GM18499 (cell line): ENCODE measurements at regions not wholly inside any gene's neighbourhood (a gene's known extent, or its start where the extent isn't known, plus 50 kb on each side); places are given as distances from the start of the nearest gene placed in this dataset.

Source experiments
- ATAC-seq: cut with Tn5 transposase; IDR thresholded peaks from one replicate; pipeline ENCODE4 v1.9.1; 2021; ENCODE audit warnings: moderate number of reproducible peaks; ENCODE audit not compliant: insufficient read depth, unreplicated experiment

DNA sequence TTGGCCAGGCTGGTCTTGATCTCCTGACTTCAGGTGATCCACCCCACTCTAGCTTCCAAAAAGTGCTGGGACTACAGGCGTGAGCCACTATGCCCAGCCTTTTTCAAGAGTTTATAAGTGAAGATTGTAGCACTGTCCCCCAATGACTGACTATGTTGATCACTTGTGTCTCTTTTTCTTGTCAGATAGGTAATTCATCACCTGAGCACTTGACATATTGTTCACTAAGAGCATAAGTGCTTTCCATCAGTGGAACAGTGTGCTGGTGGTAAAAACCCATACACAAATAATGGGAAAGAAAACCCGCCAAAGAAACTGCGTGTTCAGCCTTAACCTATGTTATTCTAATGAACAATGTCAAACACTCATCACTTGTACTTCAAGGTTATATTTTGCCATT lies 414.4 kb upstream of the CDH7 start:
- no peak for ATAC-seq

DNA sequence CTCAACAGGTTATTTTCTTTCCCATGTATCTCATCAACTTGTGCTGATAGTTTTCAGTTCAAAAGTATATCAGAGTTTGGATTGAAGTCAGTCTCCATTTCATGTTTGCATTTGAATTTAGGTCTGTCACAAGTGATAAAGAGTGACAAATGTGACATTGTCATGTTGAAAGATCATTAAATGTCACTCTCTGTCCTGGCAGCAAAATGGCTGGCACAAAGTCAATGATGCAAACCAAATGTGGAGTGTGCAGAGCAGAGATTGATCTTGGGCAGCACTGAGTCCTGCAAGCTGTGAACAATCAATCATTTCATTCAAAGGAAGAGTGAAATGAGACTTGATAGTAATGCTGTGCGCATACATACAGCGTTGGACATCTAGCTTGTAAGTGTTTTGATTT lies 421.8 kb upstream of the CDH7 start:
- ATAC-seq: no peak

DNA sequence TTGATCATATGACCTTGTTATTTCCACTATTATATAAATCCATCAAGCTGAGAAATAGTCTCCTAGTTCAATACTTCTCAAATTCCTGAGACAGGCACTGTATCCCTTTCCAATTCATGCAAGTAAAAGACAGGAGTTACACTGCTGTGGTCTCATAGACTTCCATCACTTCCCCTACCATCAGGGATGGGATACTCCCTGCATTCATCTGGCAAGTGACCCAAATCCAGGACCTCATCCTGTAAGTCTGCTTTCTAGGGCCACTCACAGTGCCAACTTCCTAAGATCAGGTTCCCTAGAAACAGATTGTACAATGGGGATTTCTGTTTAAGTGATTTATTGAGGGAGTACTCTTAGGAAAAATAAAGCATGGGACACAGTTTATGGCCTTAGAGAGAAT lies 424.0 kb upstream of the CDH7 start:
- no peak for ATAC-seq

DNA sequence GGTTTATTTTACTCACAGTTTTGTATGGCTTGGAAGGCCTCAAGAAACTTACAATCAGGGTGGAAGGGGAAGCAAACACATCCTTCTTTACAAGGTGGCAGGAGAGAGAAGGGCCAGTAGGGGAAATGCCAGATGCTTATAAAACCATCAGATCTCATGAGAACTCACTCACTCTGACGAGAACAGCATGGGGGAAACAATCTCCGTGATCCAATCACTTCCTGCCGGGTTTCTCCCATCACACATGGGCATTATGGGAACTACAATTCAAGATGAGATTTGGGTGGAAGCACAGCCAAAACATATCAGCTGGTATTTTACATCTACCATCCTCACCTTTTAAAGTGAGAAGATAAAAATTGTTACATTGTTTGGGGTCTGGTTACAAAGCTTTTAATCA lies 427.9 kb upstream of the CDH7 start:
- no peak for ATAC-seq

DNA sequence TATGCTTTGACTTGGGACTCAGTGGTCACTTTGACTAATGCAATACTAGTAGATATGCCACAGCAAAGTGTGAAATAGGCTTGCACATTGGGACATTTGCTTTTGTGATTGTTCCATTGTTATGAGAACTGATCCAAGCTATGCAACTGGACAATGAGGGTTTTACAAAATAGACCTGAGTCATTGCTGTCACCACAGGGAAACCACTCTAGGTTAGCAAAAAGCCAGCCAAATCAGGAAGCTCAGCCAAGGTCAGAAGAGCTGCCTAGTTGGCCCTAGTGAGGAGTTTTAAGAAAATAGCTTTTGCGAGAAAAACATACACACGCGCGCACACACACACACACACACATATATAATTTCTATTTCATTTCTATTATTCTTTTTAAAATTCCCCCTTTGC lies 452.4 kb upstream of the CDH7 start:
- ATAC-seq: no peak

DNA sequence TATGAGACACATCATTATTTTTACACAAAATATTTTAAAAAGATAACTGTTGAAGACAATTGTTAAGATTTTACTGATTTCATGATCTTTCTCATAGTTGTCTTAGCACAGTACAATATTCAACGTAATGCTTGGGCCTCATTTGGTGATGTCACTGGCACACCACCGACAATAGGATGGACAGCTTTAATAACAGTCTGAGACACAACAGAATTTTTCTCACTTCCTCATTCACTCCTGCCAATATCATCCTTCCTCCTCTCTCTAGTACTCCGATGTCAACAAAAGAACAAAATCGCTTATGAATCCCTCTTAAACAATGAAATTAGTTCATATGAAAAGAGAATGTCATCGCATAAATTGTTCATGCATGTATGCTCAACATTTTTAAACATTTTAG lies 461.9 kb upstream of the CDH7 start:
- no peak for ATAC-seq

DNA sequence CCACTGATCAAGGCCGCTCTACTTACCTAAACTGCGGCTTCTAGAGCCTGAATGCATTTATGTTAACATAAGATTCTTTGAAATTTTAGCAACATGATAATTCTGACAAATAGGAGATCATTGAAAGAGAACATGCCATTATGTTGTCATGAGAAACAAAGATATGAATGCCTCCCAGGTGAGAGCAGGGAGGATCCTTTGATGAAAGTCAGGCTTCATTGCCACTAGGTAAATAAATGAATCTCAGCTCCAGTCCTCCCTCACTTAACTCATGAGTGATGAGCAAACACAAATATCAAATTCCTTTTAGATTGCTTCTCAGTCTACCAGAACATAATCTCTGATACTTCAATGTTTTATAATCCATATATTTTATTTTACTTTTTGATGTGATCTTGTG lies 463.2 kb upstream of the CDH7 start:
- no peak for ATAC-seq

DNA sequence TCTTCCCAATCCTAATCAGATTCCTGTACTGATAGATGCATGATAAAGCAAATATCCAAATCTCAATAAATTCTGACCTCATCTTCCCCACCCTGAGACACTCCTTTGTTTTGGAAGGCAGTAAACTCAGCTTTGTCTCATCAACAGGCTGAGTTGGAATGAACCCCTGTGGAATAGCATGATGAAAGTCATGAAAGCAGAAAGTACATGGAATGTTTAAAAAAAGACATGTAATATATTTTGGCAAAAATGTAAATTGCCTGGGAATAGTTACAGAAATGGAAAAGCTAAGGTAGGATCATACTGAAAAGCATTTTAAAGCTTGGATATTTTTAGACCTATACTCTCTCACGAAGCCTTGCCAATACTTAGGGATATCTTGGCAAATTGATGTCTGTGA lies 468.7 kb upstream of the CDH7 start:
- no peak for ATAC-seq

DNA sequence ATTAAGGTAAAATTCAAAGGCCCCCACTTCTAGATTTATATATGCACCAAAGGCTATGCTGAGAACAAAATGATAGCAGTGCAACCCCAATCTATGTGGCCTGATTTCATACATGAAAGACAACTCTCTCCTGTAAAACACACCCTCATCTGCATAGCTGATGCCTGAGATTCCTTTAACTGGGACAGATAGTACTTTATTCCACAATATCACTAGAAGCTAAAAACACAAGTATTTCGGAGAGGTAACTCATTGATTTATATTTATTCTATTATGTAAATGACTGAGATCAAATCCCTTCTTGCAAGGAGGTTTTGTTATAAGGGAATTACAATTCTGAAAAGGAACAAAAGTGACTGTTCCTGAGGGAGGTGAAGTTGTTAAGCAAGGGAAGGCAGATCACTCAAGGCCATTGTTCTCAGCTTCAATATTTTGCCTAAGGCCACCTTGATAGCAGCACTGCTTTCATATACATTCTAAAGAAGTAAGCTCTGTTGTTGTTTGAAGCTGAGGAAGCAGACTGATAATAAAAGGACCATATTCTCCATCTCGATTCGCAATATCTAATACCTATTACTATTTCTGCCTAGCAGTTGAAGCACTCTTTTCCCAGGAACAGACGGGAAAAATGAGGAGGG lies 471.0 kb upstream of the CDH7 start:
- ATAC-seq: no peak

DNA sequence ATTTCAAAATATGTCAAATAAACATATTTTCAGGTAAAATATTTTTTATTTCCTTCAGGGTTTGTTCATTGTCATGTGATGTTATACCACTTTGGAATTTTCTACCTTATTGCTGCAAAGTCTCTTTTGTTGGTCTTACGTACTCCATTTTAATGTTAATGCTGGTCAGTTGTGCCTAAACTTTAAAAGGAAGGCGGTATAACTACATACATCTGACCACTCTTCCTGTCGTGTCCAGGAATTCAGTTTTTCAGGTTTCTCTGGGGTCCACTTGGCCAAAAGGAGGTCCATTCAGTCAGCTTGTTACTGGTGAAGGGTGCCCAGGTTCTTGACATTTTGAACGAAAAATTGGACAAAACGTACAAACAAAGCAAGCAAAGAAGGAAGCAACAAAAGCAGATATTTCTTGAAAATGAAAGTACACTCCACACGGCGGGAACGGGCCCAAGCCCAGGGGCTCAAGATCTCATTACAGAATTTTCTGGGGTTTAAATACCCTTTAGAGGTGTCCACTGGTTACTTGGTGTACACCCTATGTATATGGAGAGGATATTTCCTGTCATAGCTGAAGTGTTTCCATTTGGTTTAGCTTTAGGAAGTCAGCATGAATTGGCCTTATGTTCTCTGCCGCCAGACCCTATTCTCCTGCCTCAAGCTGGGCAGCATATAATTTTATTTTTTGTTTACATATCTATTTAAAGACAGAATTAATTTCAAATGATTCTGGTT lies 471.7 kb upstream of the CDH7 start:
- no peak for ATAC-seq

DNA sequence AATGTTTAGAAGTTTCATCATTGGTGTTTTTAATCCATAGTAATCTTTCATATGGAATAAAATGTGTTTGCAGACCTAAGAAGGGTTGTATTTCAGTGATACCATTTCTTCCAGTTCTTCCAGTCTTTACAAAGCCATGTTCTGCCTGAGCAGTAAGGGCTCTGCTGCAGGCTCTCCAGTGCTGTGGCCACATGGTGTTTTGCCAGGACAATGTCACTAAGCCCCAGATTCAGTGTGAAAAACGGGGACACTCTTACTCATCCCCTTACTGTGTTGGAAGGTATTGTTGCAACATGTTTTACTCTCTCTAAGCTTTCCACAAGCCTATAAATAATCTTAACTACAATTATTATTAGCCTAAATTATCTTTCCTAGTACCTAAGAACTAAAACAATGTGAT lies 481.4 kb upstream of the CDH7 start:
- no peak for ATAC-seq

DNA sequence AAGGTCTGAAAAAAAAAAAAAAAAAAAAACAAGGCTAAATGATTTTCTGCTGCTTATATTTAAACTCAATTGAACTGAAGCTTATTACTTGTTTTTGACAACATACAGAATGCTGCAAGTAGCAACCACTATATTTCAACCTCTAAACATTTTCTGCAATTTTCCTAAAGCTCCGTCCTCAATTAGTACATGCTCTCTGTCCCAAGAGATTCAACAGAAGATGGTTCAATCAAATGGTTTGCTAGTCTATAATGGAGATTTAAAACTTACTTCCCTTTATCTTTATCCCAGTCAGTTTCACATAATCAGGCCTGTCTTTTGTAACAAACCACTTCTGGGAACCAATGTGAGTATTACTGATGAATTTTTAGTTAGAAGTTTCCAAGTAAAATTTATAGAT lies 485.1 kb upstream of the CDH7 start:
- no peak for ATAC-seq

DNA sequence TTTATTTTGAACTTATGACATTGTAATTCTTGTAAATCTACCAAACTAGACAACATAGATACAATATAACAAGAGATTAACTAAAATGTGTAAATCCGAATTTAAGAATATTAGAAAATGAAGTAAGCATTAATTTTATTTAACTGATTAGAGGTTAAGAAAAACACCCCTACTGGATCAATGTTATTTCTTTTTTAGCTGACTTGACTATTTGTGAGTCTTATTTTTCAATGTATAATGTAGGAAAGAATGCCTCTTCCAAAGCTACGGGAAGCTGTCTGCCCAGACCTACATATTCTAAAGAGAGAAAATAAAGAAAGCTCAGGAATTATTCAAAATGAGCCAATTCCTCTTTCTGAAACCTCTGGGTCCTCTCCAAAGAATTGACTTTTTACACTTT lies 490.8 kb upstream of the CDH7 start:
- no peak for ATAC-seq

DNA sequence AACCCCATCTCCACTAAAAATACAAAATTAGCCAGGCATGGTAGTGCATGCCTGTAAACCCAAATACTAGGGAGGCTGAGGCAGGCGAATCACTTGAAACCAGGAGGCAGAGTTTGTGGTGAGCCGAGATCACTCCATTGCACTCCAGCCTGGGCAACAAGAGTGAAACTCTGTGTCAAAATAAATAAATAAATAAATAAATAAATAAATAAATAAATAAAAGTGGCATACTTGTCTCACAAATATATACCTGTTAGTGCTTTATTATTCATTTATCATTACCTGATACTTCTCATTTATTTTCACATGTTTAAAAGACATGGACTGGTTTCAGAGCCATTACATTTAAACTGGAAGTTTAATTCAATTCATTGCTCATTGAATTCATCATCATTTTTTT lies 491.4 kb upstream of the CDH7 start:
- ATAC-seq: no peak

DNA sequence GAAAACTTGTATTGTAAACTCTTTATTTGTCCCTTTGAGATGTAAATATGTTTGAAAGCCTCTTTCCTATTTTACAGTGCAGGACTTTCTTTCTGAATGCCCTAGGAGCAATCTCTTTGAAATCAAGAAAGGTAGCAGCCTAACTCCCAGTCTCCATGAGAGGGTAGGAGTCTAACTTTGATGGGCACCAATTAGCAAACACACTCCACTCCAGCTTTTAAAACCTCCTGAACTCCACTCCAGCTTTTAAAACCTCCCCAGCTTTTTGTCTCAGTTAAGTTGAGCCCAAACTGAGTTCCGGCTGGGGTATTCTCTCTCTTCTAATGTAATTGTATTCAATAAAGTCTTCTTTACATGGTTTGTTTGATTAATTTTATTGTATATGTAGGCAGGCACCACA lies 493.7 kb upstream of the CDH7 start:
- ATAC-seq: no peak

DNA sequence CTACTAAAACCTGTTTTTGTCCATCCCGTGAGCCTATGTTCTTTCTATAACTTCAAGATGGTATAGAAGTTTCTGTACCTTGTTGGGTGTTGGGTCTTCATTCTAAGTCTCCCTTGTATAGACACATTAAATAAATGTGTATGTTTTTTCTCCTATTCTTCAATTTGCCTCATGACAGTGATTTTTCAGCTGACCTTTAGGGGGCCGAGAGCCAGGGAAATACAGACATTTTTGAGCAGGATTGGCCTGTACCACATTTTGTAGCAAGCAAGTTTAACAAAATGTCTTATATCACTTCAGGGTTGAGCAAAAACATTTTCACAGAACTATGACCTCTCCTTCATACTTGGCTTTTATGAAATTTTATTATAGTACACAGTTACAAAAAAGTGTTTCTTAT lies 495.4 kb upstream of the CDH7 start:
- no peak for ATAC-seq

DNA sequence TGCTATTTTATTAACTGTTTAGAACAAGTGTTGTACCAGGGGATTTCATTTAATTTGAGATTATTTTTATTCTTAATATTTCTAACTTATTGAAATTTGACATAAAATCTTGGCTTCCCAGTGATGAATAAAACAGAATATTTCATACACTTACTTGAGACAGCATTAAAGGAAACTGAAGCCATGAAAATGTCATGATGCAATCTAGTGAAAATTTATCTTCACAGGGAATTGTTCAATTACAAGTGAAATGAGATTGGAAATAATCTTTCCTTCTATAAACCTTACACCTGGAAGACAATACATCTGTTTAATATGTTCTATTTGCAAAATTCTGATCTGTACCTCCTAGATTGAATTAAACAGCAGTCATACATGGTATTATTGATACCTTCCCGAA lies 511.0 kb upstream of the CDH7 start:
- ATAC-seq: no peak

DNA sequence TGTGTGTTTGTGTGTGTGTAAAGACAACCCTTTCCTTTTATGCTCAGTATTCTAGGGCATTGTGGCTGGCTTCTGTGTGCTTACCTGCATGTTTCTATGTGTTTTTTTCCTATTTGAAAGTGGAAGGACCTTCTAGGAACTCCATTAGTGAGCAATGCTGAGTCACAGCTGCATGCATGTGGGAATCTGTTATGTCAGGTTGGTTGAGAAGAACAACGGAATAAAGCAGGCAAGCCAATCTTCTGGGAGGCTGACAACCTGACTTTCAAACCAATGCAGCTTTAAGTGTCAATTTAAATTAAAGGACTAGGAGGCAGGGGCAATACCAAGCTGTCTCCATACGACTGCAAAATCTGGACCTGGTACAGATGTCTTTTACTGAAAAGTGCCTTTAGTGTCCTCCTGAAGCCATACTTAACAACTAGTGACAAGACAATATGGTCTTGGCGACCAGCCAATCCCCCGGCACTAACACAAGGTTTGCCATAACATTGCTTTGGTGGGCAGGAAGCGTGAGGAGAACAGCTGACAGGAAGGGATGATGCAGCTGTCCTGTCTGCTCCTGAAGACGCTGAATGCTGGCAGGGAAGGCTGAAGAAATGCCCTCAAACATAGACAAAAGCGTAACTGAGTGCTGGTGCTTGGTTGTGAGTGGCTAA lies 514.7 kb upstream of the CDH7 start:
- ATAC-seq: no peak

DNA sequence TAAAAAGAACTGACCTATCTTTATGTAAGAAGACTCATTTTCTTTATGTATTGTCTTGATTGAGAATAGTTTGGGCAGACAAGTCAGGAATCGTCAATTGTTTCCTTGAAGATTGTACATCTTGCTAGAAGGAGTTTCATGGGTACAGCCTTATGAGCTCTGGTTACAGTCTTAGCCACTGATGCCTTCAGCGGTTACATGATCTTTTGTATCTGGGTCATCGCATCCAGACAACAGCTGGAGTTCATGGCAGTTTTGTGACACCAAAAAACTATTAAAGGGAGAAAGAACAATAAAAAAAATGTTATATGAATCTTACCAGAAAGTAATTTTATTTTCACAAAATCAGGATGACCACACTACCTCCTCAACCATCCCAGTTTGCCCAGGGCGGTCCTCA lies 520.5 kb upstream of the CDH7 start:
- no peak for ATAC-seq

DNA sequence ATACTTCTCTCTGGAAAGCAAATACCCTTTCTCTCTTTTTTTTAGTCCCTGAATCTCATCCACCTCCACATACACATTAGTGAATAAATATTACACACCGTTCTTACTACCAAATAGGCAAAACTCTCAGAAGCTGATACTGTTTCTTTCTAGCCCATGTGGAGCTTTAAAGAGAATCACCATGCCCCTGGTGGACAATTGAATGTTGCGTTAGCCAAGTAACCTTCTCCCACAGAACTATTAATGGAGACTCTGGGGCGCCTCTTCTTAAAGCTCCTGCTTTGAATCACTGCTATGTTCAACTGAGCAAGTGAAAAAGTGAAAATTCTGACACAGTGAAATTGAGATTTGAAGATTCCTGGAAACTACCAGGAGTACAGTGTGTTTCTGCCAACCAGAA lies 522.8 kb upstream of the CDH7 start:
- no peak for ATAC-seq

DNA sequence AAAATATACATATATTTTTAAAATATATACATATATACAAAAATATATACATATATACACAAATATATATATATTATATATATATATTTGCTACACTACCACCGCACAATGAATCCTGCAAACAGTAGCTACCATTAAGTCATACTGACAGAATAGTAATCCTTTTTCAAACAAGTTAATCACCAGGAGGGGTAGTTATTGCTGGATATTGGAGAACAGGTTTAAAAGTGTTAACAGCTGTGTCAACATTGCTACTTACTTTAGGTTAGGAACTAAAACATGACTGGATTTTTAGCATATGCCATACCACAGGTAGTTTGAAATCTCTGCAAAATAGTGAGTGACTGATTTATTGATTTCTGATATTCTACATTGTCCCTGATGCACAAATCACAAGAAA lies 529.1 kb upstream of the CDH7 start:
- ATAC-seq: no peak

DNA sequence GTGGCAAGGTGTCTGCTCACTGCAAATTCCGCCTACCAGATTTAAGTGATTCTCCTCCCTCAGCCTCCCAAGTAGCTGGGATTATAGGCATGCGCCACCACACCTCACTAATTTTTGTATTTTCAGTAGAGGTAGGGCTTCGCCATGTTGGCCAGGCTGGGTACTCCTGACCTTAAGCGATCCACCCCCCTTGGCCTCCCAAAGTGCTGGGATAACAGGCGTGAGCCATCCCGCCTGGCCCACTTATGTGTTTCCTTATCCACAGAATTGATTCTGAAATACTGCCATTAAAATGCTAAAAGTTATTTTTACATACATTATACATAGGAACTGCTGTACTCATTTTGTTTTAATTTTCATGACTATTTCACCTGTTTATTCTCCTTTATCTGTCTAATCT lies 529.7 kb upstream of the CDH7 start:
- no peak for ATAC-seq
